Activated naive CD8-positive, alpha-beta T cell treated with anti-CD3 and anti-CD28 coated beads, Interleukin-2, amount 50 U/mL, for 16 hours (primary cell): ENCODE measurements at regions not wholly inside any gene's neighbourhood (a gene's known extent, or its start where the extent isn't known, plus 50 kb on each side); places are given as distances from the start of the nearest gene placed in this dataset.

Source experiments
- DNase-seq: peaks from one replicate; pipeline ENCODE4 v3.0.0-alpha.2; 2020; ENCODE audit warnings: low read depth, low spot score

- DNase-seq = no peak
These were observed 501.7 kb upstream of the STXBP6 start for GRCh38 chr14:25551674-25552073.

GRCh38 chr14:25546826-25547225, 496.9 kb upstream of the STXBP6 start:
- no peak for DNase-seq

GRCh38 chr14:25537846-25538455, 488.0 kb upstream of the STXBP6 start:
- no peak for DNase-seq

- DNase-seq = no peak
These were observed 476.3 kb upstream of the STXBP6 start for GRCh38 chr14:25526290-25526689.

- DNase-seq = no peak
These were observed 473.0 kb upstream of the STXBP6 start for GRCh38 chr14:25522926-25523325.

- no peak for DNase-seq
These were observed 472.2 kb upstream of the STXBP6 start for GRCh38 chr14:25522116-25522515.

GRCh38 chr14:25521616-25522015, 471.7 kb upstream of the STXBP6 start:
- no peak for DNase-seq

- DNase-seq = no peak
These were observed 470.9 kb upstream of the STXBP6 start for GRCh38 chr14:25520821-25521220.

- no peak for DNase-seq
These were observed 468.4 kb upstream of the STXBP6 start for GRCh38 chr14:25518364-25518763.

- no peak for DNase-seq
These were observed 466.9 kb upstream of the STXBP6 start for GRCh38 chr14:25516838-25517237.

- DNase-seq = no peak
These were observed 458.9 kb upstream of the STXBP6 start for GRCh38 chr14:25508845-25509244.

- no peak for DNase-seq
These were observed 451.8 kb upstream of the STXBP6 start for GRCh38 chr14:25501749-25502148.

GRCh38 chr14:25488961-25489360, 439.0 kb upstream of the STXBP6 start:
- DNase-seq = no peak

- DNase-seq = no peak
These were observed 435.4 kb upstream of the STXBP6 start for GRCh38 chr14:25485381-25485780.

- no peak for DNase-seq
These were observed 435.0 kb upstream of the STXBP6 start for GRCh38 chr14:25484906-25485305.

GRCh38 chr14:25484235-25484634, 434.3 kb upstream of the STXBP6 start:
- no peak for DNase-seq

- DNase-seq = no peak
These were observed 427.6 kb upstream of the STXBP6 start for GRCh38 chr14:25477316-25478098.

GRCh38 chr14:25472700-25473099, 422.8 kb upstream of the STXBP6 start:
- DNase-seq = no peak

GRCh38 chr14:25464772-25465171, 414.8 kb upstream of the STXBP6 start:
- no peak for DNase-seq

- DNase-seq = no peak
These were observed 414.1 kb upstream of the STXBP6 start for GRCh38 chr14:25464078-25464477.

GRCh38 chr14:25463480-25463879, 413.5 kb upstream of the STXBP6 start:
- DNase-seq = no peak

- DNase-seq = no peak
These were observed 411.8 kb upstream of the STXBP6 start for GRCh38 chr14:25461780-25462179.

GRCh38 chr14:25444381-25444780, 394.4 kb upstream of the STXBP6 start:
- no peak for DNase-seq
